B cell (primary cell): ENCODE measurements at regions not wholly inside any gene's neighbourhood (a gene's known extent, or its start where the extent isn't known, plus 50 kb on each side); places are given as distances from the start of the nearest gene placed in this dataset.

ENCODE experiments used
- ATAC-seq: fragments of 200-7000 bp; cut with Tn5 transposase; one replicate; pipeline ENCODE4 v1.10.0; 2021; ENCODE audit warnings: low read depth, mild to moderate bottlenecking, moderate number of reproducible peaks, moderate library complexity
- CTCF ChIA-PET: fragments of 350-600 bp; sonication (Branson Sonifier 250); formaldehyde crosslinking; loops from one replicate; lab custom pipeline; 2021; ENCODE audit warnings: antibody characterized with exemption, inconsistent platforms; lab: Charles Lee
- POLR2A ChIA-PET: fragments of 350-600 bp; sonication (Branson Sonifier 250); formaldehyde crosslinking; loops from one replicate; lab custom pipeline; 2021; ENCODE audit warnings: antibody characterized with exemption; lab: Charles Lee
- DNase-seq: peaks from one replicate; pipeline ENCODE4 v3.0.0; 2013
- H2AFZ ChIP-seq: 2 replicates; pipeline ENCODE4 v1.6.1; 2012; ENCODE audit warnings: mild to moderate bottlenecking, low read depth, low read length; ENCODE audit not compliant: insufficient read depth, poor library complexity, severe bottlenecking
- H3K27ac ChIP-seq, 2 donors: 1 replicate in 1 of 2; 2 replicates in 1 of 2; pipeline ENCODE4 v1.5.1; 2012 to 2013; ENCODE audit warnings: low read length in 2 of 2, mild to moderate bottlenecking in 2 of 2, moderate library complexity in 1 of 2
- H3K27me3 ChIP-seq, 4 experiments: fragments of 200-600 bp in 1 of 4; sonication (generic) in 1 of 4; replicated peaks in 1 of 4; 1 replicate in 2 of 4; 2 replicates in 2 of 4; pipeline versions ENCODE4 v1.6.1 to v1.7.0; 2013 to 2016; ENCODE audit warnings: low read length in 3 of 4, mild to moderate bottlenecking in 2 of 4, mixed read lengths in 1 of 4, moderate library complexity in 1 of 4; ENCODE audit not compliant: insufficient read depth in 4 of 4, control insufficient read depth in 3 of 4; ENCODE audit errors: control extremely low read depth in 1 of 4
- H3K36me3 ChIP-seq, 2 experiments: replicated peaks in 1 of 2; 1 replicate in 1 of 2; 2 replicates in 1 of 2; pipeline versions ENCODE4 v1.6.1 to v1.7.1; 2013; ENCODE audit warnings: low read length in 1 of 2; ENCODE audit not compliant: insufficient read depth in 2 of 2, control insufficient read depth in 1 of 2; ENCODE audit errors: control extremely low read depth in 1 of 2, extremely low read depth in 1 of 2
- H3K4me1 ChIP-seq, 2 donors: fragments of 200-600 bp in 1 of 2; sonication (generic) in 1 of 2; 1 replicate in 1 of 2; 2 replicates in 1 of 2; pipeline versions ENCODE4 v1.5.1 to v1.6.1; 2013 to 2017; ENCODE audit warnings: low read length in 2 of 2; ENCODE audit not compliant: control insufficient read depth in 2 of 2, insufficient read depth in 2 of 2
- H3K4me2 ChIP-seq: replicated peaks from 2 replicates; pipeline ENCODE3; 2012; ENCODE audit warnings: mild to moderate bottlenecking, low read depth, low read length; ENCODE audit not compliant: poor library complexity, severe bottlenecking
- H3K4me3 ChIP-seq, 5 experiments: fragments of 200-600 bp in 1 of 5; sonication (generic) in 1 of 5; 1 replicate in 3 of 5; 2 replicates in 2 of 5; pipeline versions ENCODE4 v1.5.1 to v1.7.0; 2011 to 2016; ENCODE audit warnings: low read length in 4 of 5, mild to moderate bottlenecking in 4 of 5, low read depth in 2 of 5, control low read depth in 1 of 5, moderate library complexity in 1 of 5; ENCODE audit not compliant: insufficient read depth in 1 of 5; ENCODE audit errors: control extremely low read depth in 1 of 5, extremely low read depth in 1 of 5
- H3K79me2 ChIP-seq: fragments of 200-600 bp; sonication (generic); one replicate; pipeline ENCODE4 v1.6.0; 2016; ENCODE audit warnings: low read length; ENCODE audit not compliant: control insufficient read depth, insufficient read depth
- H3K9ac ChIP-seq: fragments of 200-600 bp; sonication (generic); 2 replicates; pipeline ENCODE4 v1.6.1; 2017; ENCODE audit warnings: mild to moderate bottlenecking, low read length, moderate library complexity
- H3K9me3 ChIP-seq, 3 donors: one replicate each; pipeline versions ENCODE4 v1.6.1 to v1.7.1; 2013; ENCODE audit warnings: low read length in 2 of 3; ENCODE audit not compliant: control insufficient read depth in 2 of 3, insufficient read depth in 1 of 3; ENCODE audit errors: control extremely low read depth in 1 of 3
- H4K20me1 ChIP-seq: 2 replicates; pipeline ENCODE4 v1.6.0; 2012; ENCODE audit warnings: mild to moderate bottlenecking, low read length; ENCODE audit not compliant: insufficient read depth, control insufficient read depth, poor library complexity, severe bottlenecking
- H3K27ac Mint-ChIP-seq: one replicate; pipeline ENCODE4 v1.8.0; 2021; ENCODE audit warnings: mixed read lengths
- H3K27me3 Mint-ChIP-seq: one replicate; pipeline ENCODE4 v1.8.0; 2021; ENCODE audit warnings: mixed read lengths
- H3K4me1 Mint-ChIP-seq: one replicate; pipeline ENCODE4 v1.8.0; 2021; ENCODE audit warnings: mixed read lengths
- H3K4me3 Mint-ChIP-seq: one replicate; pipeline ENCODE4 v1.8.0; 2021; ENCODE audit warnings: mixed read lengths
- H3K9me3 Mint-ChIP-seq: one replicate; pipeline ENCODE4 v1.8.0; 2022; ENCODE audit warnings: mixed read lengths; ENCODE audit not compliant: insufficient read depth
- EZH2 ChIP-seq: IDR thresholded peaks from 2 replicates; pipeline ENCODE4 v1.6.1; 2012; ENCODE audit warnings: borderline replicate concordance, low read depth, mild to moderate bottlenecking, moderate library complexity, low read length; ENCODE audit not compliant: insufficient read depth, poor library complexity, severe bottlenecking
- WGBS: methylation state at CpG from one replicate; pipeline ENCODE4 v1.1.5; 2013; ENCODE audit warnings: missing lambda C conversion rate; ENCODE audit not compliant: insufficient coverage; 5-methylcytosine and 5-hydroxymethylcytosine counted together
- intact Hi-C: fragments of 100-400 bp; cut with micrococcal nuclease; formaldehyde crosslinking; loops from one replicate; pipeline ENCODE4 v1.10.0; 2022
- TF ChIP-seq, protein P1 (sequence below): fragments of 200-600 bp; IDR thresholded peaks from one replicate; pipeline ENCODE4 v1.8.0; 2022; ENCODE audit warnings: antibody characterized with exemption, mild to moderate bottlenecking

DNA sequence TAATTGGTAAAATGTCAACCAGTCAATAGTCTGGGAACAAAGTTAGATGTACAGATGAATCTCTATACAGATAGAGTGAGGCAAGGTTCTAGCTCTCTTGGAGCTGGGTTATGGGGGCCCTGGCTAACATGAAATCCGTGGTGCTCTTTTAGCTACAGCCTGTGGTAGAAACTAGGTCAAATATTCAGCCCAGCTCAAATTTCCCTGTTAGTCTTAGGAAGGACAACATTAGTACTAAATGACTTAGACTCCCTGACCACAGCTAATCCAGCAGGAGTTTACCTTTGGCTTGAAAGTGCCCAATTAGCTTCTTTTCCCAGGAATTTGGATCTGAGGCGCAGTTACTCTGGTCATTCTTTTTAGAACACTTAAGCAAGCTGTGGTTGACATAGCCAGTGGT, 170.5 kb downstream of the DMRTA1 start:
- CTCF ChIA-PET: no interaction called here
- POLR2A ChIA-PET: no interaction called here

DNA sequence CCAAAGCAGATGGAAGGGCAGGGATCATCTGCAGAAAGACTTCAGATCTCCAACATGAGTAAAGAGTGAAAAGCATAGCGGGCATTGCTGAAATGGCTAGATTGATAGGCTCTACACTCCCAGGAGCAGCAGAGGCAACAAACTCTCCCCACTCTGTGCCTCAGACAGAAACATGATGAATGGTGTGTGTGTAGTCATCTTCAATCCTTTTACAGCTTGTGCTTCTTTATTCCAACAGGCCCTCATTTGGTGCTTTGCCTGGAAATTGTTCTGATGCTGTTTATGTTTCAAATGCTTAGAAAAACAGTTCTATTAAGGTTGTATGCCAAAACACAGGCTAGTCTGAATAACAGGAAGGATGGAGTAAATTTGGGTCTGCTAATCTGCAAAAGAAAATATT, 176.2 kb downstream of the DMRTA1 start:
- Mint-ChIP-seq H3K4me3 (no peak overlapping the region), H3K9me3 (peaks cover 3% of the 10 kb centered on the region), H3K27ac (no peak overlapping the region), H3K27me3 (no peaks in the 10 kb centered on the region), H3K4me1 (no peaks in the 10 kb centered on the region)
- Histone ChIP-seq H3K79me2 (no peaks in the 10 kb centered on the region), H3K4me1 (no peaks in the 10 kb centered on the region), H4K20me1 (no peaks in the 10 kb centered on the region), H3K27me3 (no peaks in the 10 kb centered on the region), H2AFZ (no peak overlapping the region), H3K36me3 (no peaks in the 10 kb centered on the region), H3K9ac (no peak overlapping the region), H3K4me3 (no peak overlapping the region), H3K27ac (no peak overlapping the region), H3K9me3 (peaks cover 0 to 4% (median 0%) of the 10 kb centered on the region in 3 donors), H3K4me2 (no peak overlapping the region)
- TF ChIP-seq EZH2: no peak
- TF ChIP-seq, protein P1, sequence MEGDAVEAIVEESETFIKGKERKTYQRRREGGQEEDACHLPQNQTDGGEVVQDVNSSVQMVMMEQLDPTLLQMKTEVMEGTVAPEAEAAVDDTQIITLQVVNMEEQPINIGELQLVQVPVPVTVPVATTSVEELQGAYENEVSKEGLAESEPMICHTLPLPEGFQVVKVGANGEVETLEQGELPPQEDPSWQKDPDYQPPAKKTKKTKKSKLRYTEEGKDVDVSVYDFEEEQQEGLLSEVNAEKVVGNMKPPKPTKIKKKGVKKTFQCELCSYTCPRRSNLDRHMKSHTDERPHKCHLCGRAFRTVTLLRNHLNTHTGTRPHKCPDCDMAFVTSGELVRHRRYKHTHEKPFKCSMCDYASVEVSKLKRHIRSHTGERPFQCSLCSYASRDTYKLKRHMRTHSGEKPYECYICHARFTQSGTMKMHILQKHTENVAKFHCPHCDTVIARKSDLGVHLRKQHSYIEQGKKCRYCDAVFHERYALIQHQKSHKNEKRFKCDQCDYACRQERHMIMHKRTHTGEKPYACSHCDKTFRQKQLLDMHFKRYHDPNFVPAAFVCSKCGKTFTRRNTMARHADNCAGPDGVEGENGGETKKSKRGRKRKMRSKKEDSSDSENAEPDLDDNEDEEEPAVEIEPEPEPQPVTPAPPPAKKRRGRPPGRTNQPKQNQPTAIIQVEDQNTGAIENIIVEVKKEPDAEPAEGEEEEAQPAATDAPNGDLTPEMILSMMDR: no peak
- DNase-seq (no peak), ATAC-seq (no peak)
- intact Hi-C loops: no loop called here
- POLR2A ChIA-PET: no interaction called here
- CTCF ChIA-PET: no interaction called here
- 100% methylated on average over 1 of the region's 1 CpG for WGBS

More for the DNA sequence above, 170.5 kb downstream of the DMRTA1 start:
- Histone ChIP-seq H3K36me3 (no peaks in the 10 kb centered on the region), H2AFZ (no peak overlapping the region), H3K27me3 (no peaks in the 10 kb centered on the region), H3K9ac (no peak overlapping the region), H3K4me1 (no peaks in the 10 kb centered on the region), H3K4me2 (no peak overlapping the region), H3K27ac (no peak overlapping the region), H4K20me1 (no peaks in the 10 kb centered on the region), H3K4me3 (no peak overlapping the region), H3K79me2 (no peaks in the 10 kb centered on the region), H3K9me3 (peaks cover 0 to 3% (median 0%) of the 10 kb centered on the region in 3 donors)
- H3K4me3 Mint-ChIP-seq: no peak overlapping the region
- no peaks in the 10 kb centered on the region for H3K4me1 Mint-ChIP-seq
- H3K27ac Mint-ChIP-seq: no peak overlapping the region
- no peaks in the 10 kb centered on the region for H3K27me3 Mint-ChIP-seq
- no peak for DNase-seq
- no peak for ATAC-seq
- intact Hi-C loops: no loop called here
- peaks cover 4% of the 10 kb centered on the region for H3K9me3 Mint-ChIP-seq
- no peak for TF ChIP-seq EZH2
- TF ChIP-seq, protein P1: no peak
- WGBS: 71% methylated on average over 1 of the region's 2 CpGs
